ENCODE measurements at regions not wholly inside any gene's neighbourhood (a gene's known extent, or its start where the extent isn't known, plus 50 kb on each side); places are given as distances from the start of the nearest gene placed in this dataset.

GRCh38 chr7:3156508-3156907, 112.8 kb upstream of the CARD11 start:
- TF ChIP-seq CTCF (IDR thresholded peaks at IDR 0.05) (no peak), POLR2AphosphoS5 (IDR thresholded peaks at IDR 0.05) (no peak)
